NCI-H748 treated with DMSO at 0.1 percent for 48 hours (cell line): ENCODE measurements at regions not wholly inside any gene's neighbourhood (a gene's known extent, or its start where the extent isn't known, plus 50 kb on each side); places are given as distances from the start of the nearest gene placed in this dataset.

Experiments used
- DNase-seq: peaks from one replicate; lab custom pipeline; 2025; lab: John Stamatoyannopoulos, UW

- no peak for DNase-seq
Measured at GRCh38 chr3:73295876-73296635, 234.6 kb downstream of the EBLN2 start.

DNA sequence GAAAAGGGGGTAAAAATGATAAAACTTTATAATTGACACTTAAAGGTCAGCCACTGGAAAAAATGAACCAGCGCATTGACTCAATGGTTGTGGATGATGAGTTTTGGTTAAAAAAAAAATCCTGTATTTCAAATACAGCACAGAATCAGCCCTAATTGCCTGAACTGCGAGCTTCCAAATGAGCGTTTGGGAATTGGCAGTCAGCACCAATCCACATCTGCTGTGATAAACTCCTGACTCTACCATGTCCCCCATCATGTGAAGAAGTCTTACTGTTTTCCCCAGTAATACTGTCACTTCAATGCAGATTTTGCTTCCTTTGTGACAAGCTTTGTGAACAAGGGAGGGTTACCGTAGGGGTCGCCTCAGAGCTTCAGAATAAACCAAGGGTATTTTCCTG lies 235.4 kb downstream of the EBLN2 start:
- no peak for DNase-seq

GRCh38 chr3:73298243-73299183 lies 237.1 kb downstream of the EBLN2 start:
- DNase-seq = peak; percentile 79

GRCh38 chr3:73299184-73299691 lies 237.8 kb downstream of the EBLN2 start:
- DNase-seq = no peak

DNA sequence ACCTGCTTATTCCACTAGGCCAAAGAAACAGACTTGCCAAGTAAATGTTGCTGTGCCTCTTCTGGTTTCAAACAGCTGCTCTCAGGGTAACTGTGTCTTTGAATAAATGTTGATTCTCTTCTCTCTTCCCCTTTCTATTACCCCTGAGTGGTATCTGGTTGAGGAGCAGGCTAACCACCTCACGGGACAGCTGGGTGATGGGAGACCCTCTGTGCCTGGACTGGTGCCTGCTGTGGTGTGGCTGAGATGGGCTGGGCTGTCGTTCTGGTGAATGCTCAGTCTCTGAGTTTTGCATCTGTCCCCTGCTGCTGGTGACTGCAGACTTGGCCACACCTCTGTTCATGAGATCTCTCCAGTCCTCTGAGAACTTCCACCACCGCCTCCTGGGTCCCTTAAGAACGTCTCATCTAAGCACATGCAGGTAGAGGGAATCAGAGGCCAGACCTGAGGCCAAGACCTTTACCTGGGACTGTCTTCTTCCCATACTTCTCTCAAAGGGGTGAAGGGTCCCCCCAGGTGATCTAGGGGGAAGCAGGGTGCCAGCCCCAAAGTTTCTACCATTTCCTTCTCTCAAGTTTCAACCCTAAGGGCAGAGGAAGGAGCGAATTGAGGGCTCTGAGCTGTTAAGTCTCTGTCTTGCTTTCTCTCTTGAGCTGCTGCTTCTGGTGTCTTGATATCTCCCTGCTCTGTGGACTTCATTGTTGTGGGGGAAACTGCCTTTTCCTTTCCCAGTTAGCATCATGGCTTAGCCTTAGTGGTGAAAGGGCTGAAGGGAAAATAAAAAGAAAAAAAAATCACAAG lies 252.9 kb downstream of the EBLN2 start:
- DNase-seq = no peak

DNA sequence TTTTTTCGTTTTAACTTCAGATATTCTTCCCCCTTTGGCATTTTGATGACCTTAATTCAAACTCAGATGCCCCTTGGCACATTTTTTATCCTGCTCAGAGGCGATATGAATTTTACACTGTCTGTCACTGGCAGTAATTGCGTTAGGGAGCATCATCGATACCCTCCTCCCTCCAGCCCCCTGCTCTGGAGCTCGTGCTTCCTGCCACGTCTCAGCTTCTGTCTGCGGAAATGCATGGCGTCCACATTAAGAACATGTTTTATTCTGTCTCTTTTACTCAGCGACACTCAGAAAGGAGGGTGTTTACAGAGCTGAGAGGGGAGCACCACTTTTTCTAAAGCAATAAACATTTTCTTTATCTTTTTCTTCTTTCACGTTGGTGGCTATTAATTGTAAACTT lies 254.2 kb downstream of the EBLN2 start:
- no peak for DNase-seq

DNA sequence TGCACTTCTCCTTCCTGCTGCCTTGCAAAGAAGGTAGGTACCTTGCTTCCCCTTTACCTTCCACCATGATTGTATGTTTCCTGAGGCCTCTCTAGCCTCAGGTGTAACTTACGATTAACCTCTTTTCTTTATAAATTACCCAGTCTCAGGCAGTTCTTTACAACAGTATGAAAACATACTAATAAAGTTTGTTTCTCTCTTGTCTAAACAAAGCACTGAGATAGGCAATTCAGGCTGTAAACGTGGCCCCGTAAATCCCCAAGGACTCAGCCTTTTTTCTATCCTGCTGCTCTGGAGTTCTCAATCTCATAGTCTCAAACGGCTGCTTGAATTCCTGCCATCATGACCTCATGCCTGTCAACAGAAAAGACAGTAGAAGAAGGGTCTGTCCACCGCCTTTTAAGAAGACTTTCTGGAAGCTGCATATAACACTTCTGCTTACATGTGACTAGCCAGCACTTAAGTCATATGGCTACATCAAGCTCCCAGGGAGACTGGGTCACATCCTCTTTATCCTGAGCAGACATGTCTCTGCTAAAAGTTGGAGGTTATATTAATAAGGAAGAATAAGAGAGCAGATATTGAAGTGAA lies 257.8 kb downstream of the EBLN2 start:
- no peak for DNase-seq

- DNase-seq = no peak
Measured at GRCh38 chr3:73321286-73321999, 260.0 kb downstream of the EBLN2 start.

GRCh38 chr3:73324203-73325155 lies 263.0 kb downstream of the EBLN2 start:
- no peak for DNase-seq

- no peak for DNase-seq
Measured at GRCh38 chr3:73326396-73326795, 264.9 kb downstream of the EBLN2 start.

DNA sequence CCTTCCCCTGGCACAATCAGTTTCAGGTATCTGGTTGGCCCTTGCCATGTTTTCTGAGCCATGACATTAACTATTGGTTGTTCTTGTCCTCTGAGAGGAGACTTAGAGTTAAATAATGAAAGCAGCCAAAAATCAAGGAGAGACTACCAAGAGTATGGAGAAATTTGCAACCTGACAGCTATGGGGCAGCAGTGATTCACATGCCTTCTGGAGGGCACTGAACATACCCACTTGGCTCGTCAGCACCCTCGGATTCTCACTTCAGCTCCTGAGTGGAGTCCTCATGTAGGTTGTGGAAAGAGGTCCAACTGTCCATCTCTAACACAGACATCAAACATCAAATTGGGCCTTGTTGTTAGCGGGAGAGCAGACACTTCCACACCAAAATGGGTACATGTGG lies 265.6 kb downstream of the EBLN2 start:
- DNase-seq = no peak
